ENCODE measurements at regions not wholly inside any gene's neighbourhood (a gene's known extent, or its start where the extent isn't known, plus 50 kb on each side); places are given as distances from the start of the nearest gene placed in this dataset.

DNA sequence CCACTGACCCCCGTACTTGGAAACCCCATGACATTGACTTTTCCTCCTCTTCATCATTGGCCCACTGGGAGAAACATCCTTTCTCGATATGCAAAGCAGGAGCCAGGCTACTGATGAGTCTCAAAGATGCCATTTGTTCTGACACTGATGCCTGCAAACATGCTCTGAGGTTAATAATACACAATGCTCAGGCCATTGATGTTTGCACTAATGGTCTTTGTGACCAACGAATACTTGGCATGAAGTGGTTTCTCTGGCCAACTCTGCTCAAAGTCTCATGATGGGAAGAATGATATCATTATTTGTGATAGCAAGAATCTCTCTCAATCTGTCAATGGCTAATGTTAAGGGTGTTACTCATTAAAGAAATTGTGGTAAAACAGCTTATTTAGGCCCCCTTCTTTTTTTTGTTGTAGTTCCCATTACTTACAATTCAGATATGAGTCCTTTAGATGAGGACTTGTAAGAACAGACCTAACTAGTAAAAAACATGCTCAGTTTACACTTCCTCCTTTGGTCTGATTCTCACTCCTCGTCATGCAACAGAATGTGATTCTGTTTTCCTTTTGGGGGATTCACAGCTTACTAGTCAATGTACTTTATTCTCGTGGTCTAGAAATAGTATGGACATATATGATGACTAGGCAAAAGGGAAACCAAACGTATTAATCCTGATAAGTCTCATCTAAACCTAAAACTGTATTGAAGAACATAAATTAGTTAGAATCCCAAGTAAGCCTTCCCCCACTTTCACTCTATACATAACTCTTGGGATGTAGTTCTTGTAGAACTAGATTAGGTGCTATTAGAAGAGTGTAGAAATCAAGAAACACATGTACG is 488.8 kb upstream of the DPPA4 start:
- intact Hi-C loops (cut with micrococcal nuclease): no loop called here

GRCh38 chr3:109831403-109831802 is 494.1 kb upstream of the DPPA4 start:
- H3K4me3 ChIP-seq: no peak overlapping the region
- DNase-seq (ENCODE audit: extremely low read depth in 1 of 4, low spot score in 3 of 4) (no peak), FAIRE-seq (no peak), ATAC-seq (no peak)
- no peak overlapping the region for H3K9ac ChIP-seq (ENCODE audit: insufficient read depth in 1 of 2, low read depth in 2 of 2, low read length in 2 of 2)
- no peaks in the 10 kb centered on the region for H3K4me1 ChIP-seq (replicated peaks in 1 of 2; ENCODE audit: control insufficient read depth in 2 of 2, insufficient read depth in 2 of 2, low read length in 2 of 2)
- H3K9me3 ChIP-seq (replicated peaks; ENCODE audit: control insufficient read depth, insufficient read depth, low read depth, low read length): no peaks in the 10 kb centered on the region
- intact Hi-C loops (cut with micrococcal nuclease): no loop called here
- ChIA-PET POLR2A (no interaction called here), CTCF (ENCODE audit: low intra/inter-chr PET ratio) (no interaction called here)
- 6% methylated on average over 9 of the region's 9 CpGs for WGBS (ENCODE audit: insufficient coverage, low coverage, missing lambda C conversion rate)
- no peaks in the 10 kb centered on the region for H3K79me2 ChIP-seq (ENCODE audit: control insufficient read depth, insufficient read depth, low read length)
- in situ Hi-C loops (cut with MboI): no loop called here
- no peaks in the 10 kb centered on the region for H3K36me3 ChIP-seq (ENCODE audit: control insufficient read depth, insufficient read depth, low read length)
- no peaks in the 10 kb centered on the region for H3K27me3 ChIP-seq (ENCODE audit: control insufficient read depth in 2 of 2, insufficient read depth in 2 of 2, low read length in 2 of 2)
- no peak overlapping the region for H2AFZ ChIP-seq (ENCODE audit: low read depth, low read length)
- H4K20me1 ChIP-seq (replicated peaks; ENCODE audit: control insufficient read depth, insufficient read depth, low read length): no peaks in the 10 kb centered on the region
- no peaks in the 10 kb centered on the region for H3K9me1 ChIP-seq (ENCODE audit: control insufficient read depth, insufficient read depth, low read length)
- no peak overlapping the region for H3K27ac ChIP-seq (ENCODE audit: extremely low read depth, low read depth, low read length)
- no peak overlapping the region for H3K4me2 ChIP-seq (ENCODE audit: insufficient read depth, low read length)
- no TSS peak for BruUV-seq (replicated peaks)
- no peak for TF ChIP-seq NFATC3 (IDR thresholded peaks at IDR 0.05)
- no peak for TF ChIP-seq CBX3 (IDR thresholded peaks at IDR 0.05; ENCODE audit: borderline replicate concordance in 1 of 2, low read length in 2 of 2)
- TF ChIP-seq ATF3 (IDR thresholded peaks at IDR 0.05): no peak
- no peak for TF ChIP-seq ATF3 (CRISPR knock-in tag; conservative IDR thresholded peaks at IDR 0.05)
- no peak for TF ChIP-seq XRCC3 (IDR thresholded peaks at IDR 0.05)
- no peak for TF ChIP-seq ZNF232 (CRISPR knock-in tag; IDR thresholded peaks at IDR 0.05)
- TF ChIP-seq ZNF239 (CRISPR knock-in tag; IDR thresholded peaks at IDR 0.05): no peak
- no peak for TF ChIP-seq CAMTA2 (CRISPR knock-in tag; conservative IDR thresholded peaks at IDR 0.05)
- no peak for TF ChIP-seq ZNF224 (CRISPR knock-in tag; IDR thresholded peaks at IDR 0.05)
- TF ChIP-seq NFYB (IDR thresholded peaks at IDR 0.05; ENCODE audit: extremely low read depth, insufficient read length): no peak
- TF ChIP-seq SPI1 (IDR thresholded peaks at IDR 0.05; ENCODE audit: borderline replicate concordance, low read depth, low read length): no peak
- no peak for TF ChIP-seq ZNF23 (CRISPR knock-in tag; IDR thresholded peaks at IDR 0.05)
- no peak for TF ChIP-seq SMARCA4 (IDR thresholded peaks at IDR 0.05)
- no peak for TF ChIP-seq SNRNP70 (optimal IDR thresholded peaks at IDR 0.05; ENCODE audit: low read depth, low read length)
- no peak for TF ChIP-seq HCFC1 (IDR thresholded peaks at IDR 0.05; ENCODE audit: low read depth, low read length)
- TF ChIP-seq ZNF436 (CRISPR knock-in tag; IDR thresholded peaks at IDR 0.05): no peak

More for the DNA sequence above, 488.8 kb upstream of the DPPA4 start:
- Histone ChIP-seq H3K27me3 (ENCODE audit: control insufficient read depth in 2 of 2, insufficient read depth in 2 of 2, low read length in 2 of 2) (no peaks in the 10 kb centered on the region), H2AFZ (ENCODE audit: low read depth, low read length) (no peak overlapping the region), H3K4me3 (no peak overlapping the region), H3K9me3 (replicated peaks; ENCODE audit: control insufficient read depth, insufficient read depth, low read depth, low read length) (no peaks in the 10 kb centered on the region), H3K79me2 (ENCODE audit: control insufficient read depth, insufficient read depth, low read length) (no peaks in the 10 kb centered on the region), H4K20me1 (replicated peaks; ENCODE audit: control insufficient read depth, insufficient read depth, low read length) (no peaks in the 10 kb centered on the region), H3K36me3 (ENCODE audit: control insufficient read depth, insufficient read depth, low read length) (no peaks in the 10 kb centered on the region), H3K9ac (ENCODE audit: insufficient read depth in 1 of 2, low read depth in 2 of 2, low read length in 2 of 2) (no peak overlapping the region), H3K4me2 (ENCODE audit: insufficient read depth, low read length) (no peak overlapping the region), H3K4me1 (replicated peaks in 1 of 2; ENCODE audit: control insufficient read depth in 2 of 2, insufficient read depth in 2 of 2, low read length in 2 of 2) (no peaks in the 10 kb centered on the region), H3K9me1 (ENCODE audit: control insufficient read depth, insufficient read depth, low read length) (no peaks in the 10 kb centered on the region), H3K27ac (ENCODE audit: extremely low read depth, low read depth, low read length) (no peak overlapping the region)
- FAIRE-seq: no peak
- WGBS (ENCODE audit: insufficient coverage, low coverage, missing lambda C conversion rate): 4% methylated on average over 7 of the region's 7 CpGs
- BruUV-seq (replicated peaks): no TSS peak
- CTCF ChIA-PET (ENCODE audit: low intra/inter-chr PET ratio): no interaction called here
- TF ChIP-seq ZNF316 (IDR thresholded peaks at IDR 0.05) (peak; percentile 17; the same call in 1 of the 2 replicates), KLF16 (IDR thresholded peaks at IDR 0.05) (no peak), FIP1L1 (IDR thresholded peaks at IDR 0.05; ENCODE audit: low read depth, low read length, poor library complexity, severe bottlenecking) (no peak), RBM34 (IDR thresholded peaks at IDR 0.05; ENCODE audit: borderline replicate concordance, insufficient read depth, low read length) (no peak), PTRF (tag; IDR thresholded peaks at IDR 0.05) (no peak), MAFG (tag; conservative IDR thresholded peaks at IDR 0.05) (0 out of 2 replicates have a peak, but pooled peaks have one; percentile 7), ZNF695 (CRISPR knock-in tag; IDR thresholded peaks at IDR 0.05) (no peak)
- no peak for DNase-seq (ENCODE audit: extremely low read depth in 1 of 4, low spot score in 3 of 4)
- POLR2A ChIA-PET: no interaction called here
- ATAC-seq: no peak
- in situ Hi-C loops (cut with MboI): no loop called here

Measured in K562 (cell line).